ENCODE measurements at regions not wholly inside any gene's neighbourhood (a gene's known extent, or its start where the extent isn't known, plus 50 kb on each side); places are given as distances from the start of the nearest gene placed in this dataset.
"Not testable (repeated sequence)": the region's sequence is repeated elsewhere in the genome, so short reads cannot be mapped to it uniquely, and the experiment has no call there.

- Mint-ChIP-seq H3K4me3 (no peak overlapping the region), H3K9me3 (peaks cover 0 to 2% (median 0%) of the 10 kb centered on the region in 7 donors), H3K4me1 (no peaks in the 10 kb centered on the region), H3K27me3 (no peaks in the 10 kb centered on the region), H3K27ac (no peak overlapping the region), H3K36me3 (no peaks in the 10 kb centered on the region)
- H3K36me3 ChIP-seq (ENCODE audit: control insufficient read depth, insufficient read depth, low read length): no peaks in the 10 kb centered on the region
- no peaks in the 10 kb centered on the region for H3K27me3 ChIP-seq (ENCODE audit: control insufficient read depth, insufficient read depth, low read length)
- no peaks in the 10 kb centered on the region for H3K9me3 ChIP-seq (ENCODE audit: control insufficient read depth in 2 of 2, low read length in 2 of 2)
- ATAC-seq (ENCODE audit: low read depth in 2 of 2) (no peak), DNase-seq (no peak)
- H3K4me3 ChIP-seq (ENCODE audit: low read depth, low read length): no peak overlapping the region
- H3K27ac ChIP-seq (ENCODE audit: insufficient read depth, low read length, poor library complexity, severe bottlenecking): no peak overlapping the region
- H3K4me1 ChIP-seq (ENCODE audit: control insufficient read depth, insufficient read depth, low read length, poor library complexity, severe bottlenecking): no peaks in the 10 kb centered on the region
Observed at GRCh38 chr3:115301364-115301860, 154.3 kb upstream of the ZBTB20 start.

GRCh38 chr3:115317953-115318352 is 170.9 kb upstream of the ZBTB20 start:
- H3K9me3 Mint-ChIP-seq; H3K4me1 Mint-ChIP-seq; ATAC-seq (ENCODE audit: low read depth in 2 of 2); H3K27me3 Mint-ChIP-seq; H3K4me3 ChIP-seq (ENCODE audit: low read depth, low read length); H3K4me1 ChIP-seq (ENCODE audit: control insufficient read depth, insufficient read depth, low read length, poor library complexity, severe bottlenecking); H3K27ac ChIP-seq (ENCODE audit: insufficient read depth, low read length, poor library complexity, severe bottlenecking); H3K27me3 ChIP-seq (ENCODE audit: control insufficient read depth, insufficient read depth, low read length); H3K36me3 Mint-ChIP-seq; DNase-seq; H3K36me3 ChIP-seq (ENCODE audit: control insufficient read depth, insufficient read depth, low read length); H3K27ac Mint-ChIP-seq; H3K4me3 Mint-ChIP-seq; H3K9me3 ChIP-seq (ENCODE audit: control insufficient read depth in 2 of 2, low read length in 2 of 2): not testable (repeated sequence)

- H3K36me3 Mint-ChIP-seq: no peaks in the 10 kb centered on the region
- no peak for DNase-seq
Observed at GRCh38 chr3:115321400-115321805, 174.3 kb upstream of the ZBTB20 start.

GRCh38 chr3:115322901-115323300 is 175.8 kb upstream of the ZBTB20 start:
- H3K4me1 Mint-ChIP-seq: no peaks in the 10 kb centered on the region
- no peak for DNase-seq

More at GRCh38 chr3:115321400-115321805, 174.3 kb upstream of the ZBTB20 start:
- Histone ChIP-seq H3K27me3 (ENCODE audit: control insufficient read depth, insufficient read depth, low read length) (peaks cover 2% of the 10 kb centered on the region), H3K27ac (ENCODE audit: insufficient read depth, low read length, poor library complexity, severe bottlenecking) (no peak overlapping the region), H3K36me3 (ENCODE audit: control insufficient read depth, insufficient read depth, low read length) (no peaks in the 10 kb centered on the region), H3K4me3 (ENCODE audit: low read depth, low read length) (no peak overlapping the region), H3K9me3 (ENCODE audit: control insufficient read depth in 2 of 2, low read length in 2 of 2) (no peaks in the 10 kb centered on the region), H3K4me1 (ENCODE audit: control insufficient read depth, insufficient read depth, low read length, poor library complexity, severe bottlenecking) (no peaks in the 10 kb centered on the region)
- no peak overlapping the region for H3K27ac Mint-ChIP-seq
- H3K4me1 Mint-ChIP-seq: no peaks in the 10 kb centered on the region
- no peak overlapping the region for H3K4me3 Mint-ChIP-seq
- no peaks in the 10 kb centered on the region for H3K27me3 Mint-ChIP-seq
- ATAC-seq (ENCODE audit: low read depth in 2 of 2): no peak
- peaks cover 0 to 7% (median 4%) of the 10 kb centered on the region in 7 donors for H3K9me3 Mint-ChIP-seq

GRCh38 chr3:115323380-115323779 is 176.3 kb upstream of the ZBTB20 start:
- H3K4me1 ChIP-seq (ENCODE audit: control insufficient read depth, insufficient read depth, low read length, poor library complexity, severe bottlenecking): no peaks in the 10 kb centered on the region
- no peak overlapping the region for H3K27ac ChIP-seq (ENCODE audit: insufficient read depth, low read length, poor library complexity, severe bottlenecking)
- ATAC-seq (ENCODE audit: low read depth in 2 of 2): no peak
- peaks cover 2% of the 10 kb centered on the region for H3K27me3 ChIP-seq (ENCODE audit: control insufficient read depth, insufficient read depth, low read length)
- H3K4me3 ChIP-seq (ENCODE audit: low read depth, low read length): no peak overlapping the region
- Mint-ChIP-seq H3K9me3 (peaks cover 0 to 7% (median 4%) of the 10 kb centered on the region in 7 donors), H3K27me3 (no peaks in the 10 kb centered on the region), H3K27ac (no peak overlapping the region), H3K4me3 (no peak overlapping the region), H3K4me1 (no peaks in the 10 kb centered on the region), H3K36me3 (no peaks in the 10 kb centered on the region)
- no peaks in the 10 kb centered on the region for H3K36me3 ChIP-seq (ENCODE audit: control insufficient read depth, insufficient read depth, low read length)
- no peak for DNase-seq
- no peaks in the 10 kb centered on the region for H3K9me3 ChIP-seq (ENCODE audit: control insufficient read depth in 2 of 2, low read length in 2 of 2)

More at GRCh38 chr3:115322901-115323300, 175.8 kb upstream of the ZBTB20 start:
- Mint-ChIP-seq H3K36me3 (no peaks in the 10 kb centered on the region), H3K27me3 (no peaks in the 10 kb centered on the region), H3K9me3 (peaks cover 0 to 7% (median 4%) of the 10 kb centered on the region in 7 donors), H3K27ac (no peak overlapping the region), H3K4me3 (no peak overlapping the region)
- Histone ChIP-seq H3K4me3 (ENCODE audit: low read depth, low read length) (no peak overlapping the region), H3K27ac (ENCODE audit: insufficient read depth, low read length, poor library complexity, severe bottlenecking) (no peak overlapping the region), H3K27me3 (ENCODE audit: control insufficient read depth, insufficient read depth, low read length) (peaks cover 2% of the 10 kb centered on the region), H3K36me3 (ENCODE audit: control insufficient read depth, insufficient read depth, low read length) (no peaks in the 10 kb centered on the region), H3K4me1 (ENCODE audit: control insufficient read depth, insufficient read depth, low read length, poor library complexity, severe bottlenecking) (no peaks in the 10 kb centered on the region), H3K9me3 (ENCODE audit: control insufficient read depth in 2 of 2, low read length in 2 of 2) (no peaks in the 10 kb centered on the region)
- no peak for ATAC-seq (ENCODE audit: low read depth in 2 of 2)

- Histone ChIP-seq H3K9me3 (ENCODE audit: control insufficient read depth in 2 of 2, low read length in 2 of 2) (no peaks in the 10 kb centered on the region), H3K27ac (ENCODE audit: insufficient read depth, low read length, poor library complexity, severe bottlenecking) (no peak overlapping the region), H3K4me3 (ENCODE audit: low read depth, low read length) (no peak overlapping the region), H3K4me1 (ENCODE audit: control insufficient read depth, insufficient read depth, low read length, poor library complexity, severe bottlenecking) (no peaks in the 10 kb centered on the region), H3K36me3 (ENCODE audit: control insufficient read depth, insufficient read depth, low read length) (no peaks in the 10 kb centered on the region), H3K27me3 (ENCODE audit: control insufficient read depth, insufficient read depth, low read length) (peaks cover 2% of the 10 kb centered on the region)
- DNase-seq: no peak
- Mint-ChIP-seq H3K4me3 (no peak overlapping the region), H3K27me3 (no peaks in the 10 kb centered on the region), H3K4me1 (no peaks in the 10 kb centered on the region), H3K36me3 (no peaks in the 10 kb centered on the region), H3K27ac (no peak overlapping the region), H3K9me3 (peaks cover 0 to 7% (median 2%) of the 10 kb centered on the region in 7 donors)
- no peak for ATAC-seq (ENCODE audit: low read depth in 2 of 2)
Observed at GRCh38 chr3:115324056-115324455, 177.0 kb upstream of the ZBTB20 start.

- ATAC-seq (ENCODE audit: low read depth in 2 of 2): no peak
- Mint-ChIP-seq H3K9me3 (peaks cover 0 to 7% (median 0%) of the 10 kb centered on the region in 7 donors), H3K4me3 (no peak overlapping the region), H3K4me1 (no peaks in the 10 kb centered on the region), H3K27me3 (no peaks in the 10 kb centered on the region), H3K27ac (no peak overlapping the region), H3K36me3 (no peaks in the 10 kb centered on the region)
- no peak overlapping the region for H3K4me3 ChIP-seq (ENCODE audit: low read depth, low read length)
- H3K27ac ChIP-seq (ENCODE audit: insufficient read depth, low read length, poor library complexity, severe bottlenecking): no peak overlapping the region
- no peaks in the 10 kb centered on the region for H3K36me3 ChIP-seq (ENCODE audit: control insufficient read depth, insufficient read depth, low read length)
- H3K27me3 ChIP-seq (ENCODE audit: control insufficient read depth, insufficient read depth, low read length): peaks cover 2% of the 10 kb centered on the region
- no peaks in the 10 kb centered on the region for H3K9me3 ChIP-seq (ENCODE audit: control insufficient read depth in 2 of 2, low read length in 2 of 2)
- no peaks in the 10 kb centered on the region for H3K4me1 ChIP-seq (ENCODE audit: control insufficient read depth, insufficient read depth, low read length, poor library complexity, severe bottlenecking)
- DNase-seq: peak in 1 of 3 donors; percentile 14
Observed at GRCh38 chr3:115325539-115325938, 178.5 kb upstream of the ZBTB20 start.

- ATAC-seq (ENCODE audit: low read depth in 2 of 2) (no peak), DNase-seq (no peak)
- Mint-ChIP-seq H3K4me1 (no peaks in the 10 kb centered on the region), H3K36me3 (no peaks in the 10 kb centered on the region), H3K27me3 (no peaks in the 10 kb centered on the region), H3K9me3 (peaks cover 0 to 4% (median 0%) of the 10 kb centered on the region in 7 donors), H3K4me3 (no peak overlapping the region), H3K27ac (no peak overlapping the region)
- Histone ChIP-seq H3K4me1 (ENCODE audit: control insufficient read depth, insufficient read depth, low read length, poor library complexity, severe bottlenecking) (no peaks in the 10 kb centered on the region), H3K4me3 (ENCODE audit: low read depth, low read length) (no peak overlapping the region), H3K9me3 (ENCODE audit: control insufficient read depth in 2 of 2, low read length in 2 of 2) (no peaks in the 10 kb centered on the region), H3K36me3 (ENCODE audit: control insufficient read depth, insufficient read depth, low read length) (no peaks in the 10 kb centered on the region), H3K27ac (ENCODE audit: insufficient read depth, low read length, poor library complexity, severe bottlenecking) (no peak overlapping the region), H3K27me3 (ENCODE audit: control insufficient read depth, insufficient read depth, low read length) (no peaks in the 10 kb centered on the region)
Observed at GRCh38 chr3:115330430-115330829, 183.3 kb upstream of the ZBTB20 start.

All from CD4-positive, CD25-positive, alpha-beta regulatory T cell (primary cell).